Neural progenitor cell (in vitro differentiated cells): ENCODE measurements at regions not wholly inside any gene's neighbourhood (a gene's known extent, or its start where the extent isn't known, plus 50 kb on each side); places are given as distances from the start of the nearest gene placed in this dataset.

Experiments
- EZH2 ChIP-seq: fragments of 200-600 bp; sonication (generic); IDR thresholded peaks from 2 replicates; pipeline ENCODE4 v1.6.1; 2017; ENCODE audit warnings: antibody characterized with exemption, mild to moderate bottlenecking, moderate library complexity
- TF ChIP-seq, protein P1 (sequence below): fragments of 200-600 bp; sonication (generic); IDR thresholded peaks from 2 replicates; pipeline ENCODE4 v1.5.1; 2017; ENCODE audit warnings: antibody characterized with exemption, mild to moderate bottlenecking

DNA sequence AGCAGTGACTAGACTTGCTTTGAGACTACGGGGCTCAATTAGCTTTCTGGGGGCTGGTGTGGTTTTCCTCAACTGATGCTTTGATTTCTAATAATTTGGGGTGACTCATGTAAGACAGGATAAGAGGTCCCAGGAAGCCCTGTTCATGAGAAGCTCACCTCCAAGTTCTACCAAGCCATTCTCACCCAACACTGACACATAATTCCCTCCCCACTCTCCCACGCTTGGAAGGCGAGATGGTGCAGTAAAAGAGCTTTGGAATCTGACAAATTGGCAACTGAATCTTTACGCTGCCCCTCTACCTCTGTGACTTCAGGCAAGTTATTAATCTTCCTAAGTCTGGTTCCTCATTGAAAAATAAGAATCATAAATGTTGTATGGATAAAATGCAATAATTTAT lies 299.1 kb upstream of the DUSP10 start:
- TF ChIP-seq, protein P1, sequence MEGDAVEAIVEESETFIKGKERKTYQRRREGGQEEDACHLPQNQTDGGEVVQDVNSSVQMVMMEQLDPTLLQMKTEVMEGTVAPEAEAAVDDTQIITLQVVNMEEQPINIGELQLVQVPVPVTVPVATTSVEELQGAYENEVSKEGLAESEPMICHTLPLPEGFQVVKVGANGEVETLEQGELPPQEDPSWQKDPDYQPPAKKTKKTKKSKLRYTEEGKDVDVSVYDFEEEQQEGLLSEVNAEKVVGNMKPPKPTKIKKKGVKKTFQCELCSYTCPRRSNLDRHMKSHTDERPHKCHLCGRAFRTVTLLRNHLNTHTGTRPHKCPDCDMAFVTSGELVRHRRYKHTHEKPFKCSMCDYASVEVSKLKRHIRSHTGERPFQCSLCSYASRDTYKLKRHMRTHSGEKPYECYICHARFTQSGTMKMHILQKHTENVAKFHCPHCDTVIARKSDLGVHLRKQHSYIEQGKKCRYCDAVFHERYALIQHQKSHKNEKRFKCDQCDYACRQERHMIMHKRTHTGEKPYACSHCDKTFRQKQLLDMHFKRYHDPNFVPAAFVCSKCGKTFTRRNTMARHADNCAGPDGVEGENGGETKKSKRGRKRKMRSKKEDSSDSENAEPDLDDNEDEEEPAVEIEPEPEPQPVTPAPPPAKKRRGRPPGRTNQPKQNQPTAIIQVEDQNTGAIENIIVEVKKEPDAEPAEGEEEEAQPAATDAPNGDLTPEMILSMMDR = no peak
- TF ChIP-seq EZH2 = no peak
